Osteoblast (primary cell): ENCODE measurements at regions not wholly inside any gene's neighbourhood (a gene's known extent, or its start where the extent isn't known, plus 50 kb on each side); places are given as distances from the start of the nearest gene placed in this dataset.

Experiments used
- DNase-seq: peaks from one replicate; pipeline ENCODE4 v3.0.0; 2011; ENCODE audit warnings: low spot score, mixed read lengths; ENCODE audit not compliant: insufficient read length; ENCODE audit errors: missing footprints
- H2AFZ ChIP-seq: 2 replicates; pipeline ENCODE4 v1.6.0; 2011; ENCODE audit warnings: mild to moderate bottlenecking, low read length
- H3K27ac ChIP-seq: 2 replicates; pipeline ENCODE4 v1.5.1; 2011; ENCODE audit warnings: mild to moderate bottlenecking, low read depth, low read length, moderate library complexity
- H3K27me3 ChIP-seq: 2 replicates; pipeline ENCODE4 v1.6.0; 2012; ENCODE audit warnings: mild to moderate bottlenecking, control low read depth, inconsistent platforms, low read length, moderate library complexity; ENCODE audit not compliant: insufficient read depth
- H3K36me3 ChIP-seq: 2 replicates; pipeline ENCODE4 v1.5.1; 2011; ENCODE audit warnings: mild to moderate bottlenecking, low read length, control low read depth, moderate library complexity; ENCODE audit not compliant: insufficient read depth
- H3K4me1 ChIP-seq: 2 replicates; pipeline ENCODE4 v1.5.1; 2011; ENCODE audit warnings: mild to moderate bottlenecking, low read length, control low read depth, moderate library complexity; ENCODE audit not compliant: insufficient read depth
- H3K4me2 ChIP-seq: 2 replicates; pipeline ENCODE4 v1.6.0; 2011; ENCODE audit warnings: mild to moderate bottlenecking, low read length; ENCODE audit not compliant: insufficient read depth
- H3K4me3 ChIP-seq: fragments of 200-600 bp; sonication (generic); 3 replicates; pipeline ENCODE4 v1.5.1; 2012; ENCODE audit warnings: mild to moderate bottlenecking, low read length, inconsistent platforms; ENCODE audit not compliant: insufficient read depth
- H3K79me2 ChIP-seq: 2 replicates; pipeline ENCODE4 v1.6.0; 2012; ENCODE audit warnings: mild to moderate bottlenecking, low read length, control low read depth, inconsistent platforms; ENCODE audit not compliant: insufficient read depth
- H3K9me3 ChIP-seq: 2 replicates; pipeline ENCODE4 v1.5.1; 2011; ENCODE audit warnings: low read depth, low read length, control low read depth
- H4K20me1 ChIP-seq: 2 replicates; pipeline ENCODE4 v1.6.0; 2012; ENCODE audit warnings: mild to moderate bottlenecking, low read length, control low read depth; ENCODE audit not compliant: insufficient read depth
- TF ChIP-seq, protein P1 (sequence below): IDR thresholded peaks from 2 replicates; pipeline ENCODE4 v1.5.1; 2011; ENCODE audit warnings: mild to moderate bottlenecking, low read depth, low read length, moderate library complexity; ENCODE audit errors: extremely low read depth

DNA sequence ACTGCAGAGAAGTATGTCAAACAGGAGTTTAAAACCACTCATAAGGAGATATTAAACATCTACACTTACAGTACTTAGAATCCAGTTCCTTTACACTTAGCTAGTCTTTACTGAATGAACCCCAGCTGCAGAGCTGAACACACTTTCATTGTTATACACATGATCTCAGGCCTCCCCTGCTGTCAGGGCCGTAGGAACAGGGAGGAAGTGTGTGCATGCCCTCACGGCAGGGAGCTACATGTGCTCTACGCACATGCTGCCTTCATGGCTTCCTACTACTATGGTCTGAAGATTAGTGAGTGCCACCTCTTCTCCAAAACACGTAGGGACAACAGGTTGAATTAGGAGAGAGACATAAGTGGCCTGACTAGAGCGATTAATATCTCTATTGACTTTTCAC lies 191.5 kb downstream of the SIPA1L2 start:
- no peaks in the 10 kb centered on the region for H3K36me3 ChIP-seq

DNA sequence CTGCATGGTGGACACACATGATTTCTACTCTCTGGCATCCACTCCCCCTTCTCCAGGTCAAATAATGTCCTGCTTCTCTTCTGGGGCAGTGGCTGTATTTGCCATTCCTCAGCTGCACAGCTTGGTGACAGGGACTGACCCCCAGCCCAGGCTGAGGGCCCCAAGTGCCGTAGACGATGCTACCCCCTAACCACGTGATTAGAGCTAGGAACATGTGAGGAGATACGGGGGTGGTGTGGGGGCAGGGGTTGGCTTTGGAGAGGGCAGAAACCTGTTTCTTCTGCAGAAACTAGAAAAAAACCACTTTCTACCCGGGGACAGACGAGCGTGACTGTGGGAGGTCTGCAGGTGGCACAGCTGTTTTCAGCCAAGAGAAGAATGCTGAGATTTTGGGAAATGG lies 192.4 kb downstream of the SIPA1L2 start:
- no peak overlapping the region for H3K4me3 ChIP-seq
- no peak overlapping the region for H3K4me2 ChIP-seq
- H2AFZ ChIP-seq = no peak overlapping the region
- no peak overlapping the region for H3K27ac ChIP-seq
- H3K4me1 ChIP-seq = peaks cover 3% of the 10 kb centered on the region
- no peaks in the 10 kb centered on the region for H3K9me3 ChIP-seq
- no peaks in the 10 kb centered on the region for H4K20me1 ChIP-seq
- no peaks in the 10 kb centered on the region for H3K79me2 ChIP-seq
- TF ChIP-seq, protein P1, sequence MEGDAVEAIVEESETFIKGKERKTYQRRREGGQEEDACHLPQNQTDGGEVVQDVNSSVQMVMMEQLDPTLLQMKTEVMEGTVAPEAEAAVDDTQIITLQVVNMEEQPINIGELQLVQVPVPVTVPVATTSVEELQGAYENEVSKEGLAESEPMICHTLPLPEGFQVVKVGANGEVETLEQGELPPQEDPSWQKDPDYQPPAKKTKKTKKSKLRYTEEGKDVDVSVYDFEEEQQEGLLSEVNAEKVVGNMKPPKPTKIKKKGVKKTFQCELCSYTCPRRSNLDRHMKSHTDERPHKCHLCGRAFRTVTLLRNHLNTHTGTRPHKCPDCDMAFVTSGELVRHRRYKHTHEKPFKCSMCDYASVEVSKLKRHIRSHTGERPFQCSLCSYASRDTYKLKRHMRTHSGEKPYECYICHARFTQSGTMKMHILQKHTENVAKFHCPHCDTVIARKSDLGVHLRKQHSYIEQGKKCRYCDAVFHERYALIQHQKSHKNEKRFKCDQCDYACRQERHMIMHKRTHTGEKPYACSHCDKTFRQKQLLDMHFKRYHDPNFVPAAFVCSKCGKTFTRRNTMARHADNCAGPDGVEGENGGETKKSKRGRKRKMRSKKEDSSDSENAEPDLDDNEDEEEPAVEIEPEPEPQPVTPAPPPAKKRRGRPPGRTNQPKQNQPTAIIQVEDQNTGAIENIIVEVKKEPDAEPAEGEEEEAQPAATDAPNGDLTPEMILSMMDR = no peak
- H3K27me3 ChIP-seq = no peaks in the 10 kb centered on the region
- DNase-seq = no peak
- no peaks in the 10 kb centered on the region for H3K36me3 ChIP-seq

More for the DNA sequence above, 191.5 kb downstream of the SIPA1L2 start:
- Histone ChIP-seq H3K4me2 (no peak overlapping the region), H3K4me1 (peaks cover 3% of the 10 kb centered on the region), H2AFZ (no peak overlapping the region), H3K27me3 (no peaks in the 10 kb centered on the region), H3K79me2 (no peaks in the 10 kb centered on the region), H3K27ac (no peak overlapping the region), H4K20me1 (no peaks in the 10 kb centered on the region), H3K9me3 (no peaks in the 10 kb centered on the region), H3K4me3 (no peak overlapping the region)
- DNase-seq = no peak
- TF ChIP-seq, protein P1 = no peak

DNA sequence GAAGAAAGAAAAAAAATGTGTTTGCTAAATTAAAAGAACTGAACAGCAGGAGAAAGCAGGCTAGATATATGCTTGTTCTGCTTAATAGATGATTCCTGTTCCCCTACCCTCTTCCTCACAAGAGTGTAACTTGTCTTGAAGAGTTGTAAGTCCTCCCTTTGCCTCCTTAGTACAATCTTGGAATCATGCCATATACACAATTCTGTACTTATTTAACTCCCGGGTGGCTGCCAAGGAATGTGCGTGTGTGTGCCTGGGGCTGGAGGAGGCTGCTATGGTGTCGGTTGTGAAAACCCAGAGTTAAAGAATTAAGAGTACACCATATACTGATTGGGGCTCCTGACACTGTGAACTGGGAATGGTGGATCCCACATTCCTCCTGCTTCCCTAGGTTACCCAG lies 194.2 kb downstream of the SIPA1L2 start:
- no peaks in the 10 kb centered on the region for H4K20me1 ChIP-seq
- no peaks in the 10 kb centered on the region for H3K4me1 ChIP-seq
- TF ChIP-seq, protein P1 = no peak
- no peaks in the 10 kb centered on the region for H3K27me3 ChIP-seq
- H3K4me3 ChIP-seq = no peak overlapping the region
- H3K4me2 ChIP-seq = no peak overlapping the region
- no peaks in the 10 kb centered on the region for H3K79me2 ChIP-seq
- no peak overlapping the region for H3K27ac ChIP-seq
- H2AFZ ChIP-seq = no peak overlapping the region
- H3K9me3 ChIP-seq = no peaks in the 10 kb centered on the region
- H3K36me3 ChIP-seq = no peaks in the 10 kb centered on the region
- no peak for DNase-seq

DNA sequence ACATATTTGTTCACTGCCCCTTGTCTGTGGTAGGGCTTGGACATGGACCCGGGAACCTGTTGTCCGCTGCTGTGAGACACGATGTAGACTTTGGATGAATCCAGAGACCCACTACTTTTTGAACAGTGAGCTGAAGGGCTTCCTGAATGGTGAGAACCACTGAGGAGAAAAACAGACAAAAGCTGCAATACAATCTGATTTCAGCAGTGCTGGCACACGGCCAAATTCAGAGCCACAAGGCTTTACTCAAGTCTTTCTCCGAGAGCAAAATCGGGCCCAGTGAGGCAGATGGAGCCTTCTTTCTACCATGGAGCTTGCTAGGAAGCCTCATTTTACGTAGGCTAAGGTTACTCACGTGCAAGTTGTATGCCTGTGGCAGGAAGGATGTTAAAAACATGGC lies 197.6 kb downstream of the SIPA1L2 start:
- TF ChIP-seq, protein P1 = no peak
- Histone ChIP-seq H4K20me1 (no peaks in the 10 kb centered on the region), H3K27me3 (no peaks in the 10 kb centered on the region), H3K4me3 (no peak overlapping the region), H3K9me3 (no peaks in the 10 kb centered on the region), H3K27ac (no peak overlapping the region), H2AFZ (no peak overlapping the region), H3K79me2 (no peaks in the 10 kb centered on the region), H3K4me2 (no peak overlapping the region), H3K36me3 (no peaks in the 10 kb centered on the region), H3K4me1 (peaks cover 10% of the 10 kb centered on the region)
- DNase-seq = no peak
